ENCODE measurements at regions not wholly inside any gene's neighbourhood (a gene's known extent, or its start where the extent isn't known, plus 50 kb on each side); places are given as distances from the start of the nearest gene placed in this dataset.
"Not testable (repeated sequence)": the region's sequence is repeated elsewhere in the genome, so short reads cannot be mapped to it uniquely, and the experiment has no call there.

DNA sequence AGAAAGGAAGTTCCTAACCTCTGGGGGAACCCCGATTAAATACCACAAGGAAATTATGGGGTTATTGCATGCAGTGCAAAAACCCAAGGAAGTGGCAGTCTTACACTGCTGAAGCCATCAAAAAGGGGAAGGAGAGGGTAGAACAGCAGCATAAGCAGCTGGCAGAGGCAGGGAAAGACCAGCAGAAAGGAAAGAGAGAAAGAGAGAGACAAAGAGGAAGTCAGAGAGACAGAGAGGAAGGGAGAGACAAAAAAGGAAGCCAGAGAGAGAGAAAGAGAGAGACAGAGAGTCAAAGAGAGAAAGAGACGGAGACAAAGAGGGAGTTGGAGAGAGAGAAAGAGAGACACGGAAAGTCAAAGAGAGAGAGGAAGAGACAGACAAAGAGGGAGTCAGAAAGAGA lies 689.1 kb downstream of the TFAP2A start:
- DNase-seq; H3K9me3 ChIP-seq (ENCODE audit: control insufficient read depth, low read depth, low read length); H3K36me3 ChIP-seq (ENCODE audit: control insufficient read depth, insufficient read depth, low read length); H3K4me3 ChIP-seq (ENCODE audit: low read length); H3K27ac ChIP-seq (ENCODE audit: low read length); H3K27me3 ChIP-seq (ENCODE audit: control insufficient read depth, insufficient read depth, low read length); H3K4me1 ChIP-seq (ENCODE audit: control insufficient read depth, insufficient read depth, low read length): not testable (repeated sequence)
- 90% methylated on average over 1 of the region's 3 CpGs for WGBS (ENCODE audit: insufficient coverage, low lambda C conversion rate)

DNA sequence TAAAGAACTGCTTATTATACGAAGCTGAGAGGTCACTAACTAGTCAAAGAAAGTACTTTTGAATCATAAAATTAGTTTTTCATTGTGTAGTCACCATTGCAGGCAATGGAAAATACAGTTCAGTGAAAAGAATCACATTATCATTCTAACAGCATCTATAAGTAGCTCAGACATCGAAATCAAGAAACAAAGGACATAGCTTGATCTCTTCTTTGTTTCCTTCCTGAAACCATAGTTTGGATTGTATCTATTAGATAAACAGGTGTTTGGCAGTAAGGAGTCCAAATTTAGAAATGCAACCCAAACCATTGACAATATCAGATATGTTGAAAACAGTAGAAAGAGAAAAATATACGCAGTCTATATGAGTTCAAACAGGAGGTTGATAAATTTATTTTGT lies 697.3 kb downstream of the TFAP2A start:
- no CpG with 5 or more reads among the region's 3 CpGs for WGBS (ENCODE audit: insufficient coverage, low lambda C conversion rate)
- H3K27me3 ChIP-seq (ENCODE audit: control insufficient read depth, insufficient read depth, low read length) = no peaks in the 10 kb centered on the region
- H3K4me1 ChIP-seq (ENCODE audit: control insufficient read depth, insufficient read depth, low read length) = no peaks in the 10 kb centered on the region
- H3K36me3 ChIP-seq (ENCODE audit: control insufficient read depth, insufficient read depth, low read length) = no peaks in the 10 kb centered on the region
- no peak for DNase-seq
- H3K27ac ChIP-seq (ENCODE audit: low read length) = no peak overlapping the region
- no peak overlapping the region for H3K4me3 ChIP-seq (ENCODE audit: low read length)
- no peaks in the 10 kb centered on the region for H3K9me3 ChIP-seq (ENCODE audit: control insufficient read depth, low read depth, low read length)

DNA sequence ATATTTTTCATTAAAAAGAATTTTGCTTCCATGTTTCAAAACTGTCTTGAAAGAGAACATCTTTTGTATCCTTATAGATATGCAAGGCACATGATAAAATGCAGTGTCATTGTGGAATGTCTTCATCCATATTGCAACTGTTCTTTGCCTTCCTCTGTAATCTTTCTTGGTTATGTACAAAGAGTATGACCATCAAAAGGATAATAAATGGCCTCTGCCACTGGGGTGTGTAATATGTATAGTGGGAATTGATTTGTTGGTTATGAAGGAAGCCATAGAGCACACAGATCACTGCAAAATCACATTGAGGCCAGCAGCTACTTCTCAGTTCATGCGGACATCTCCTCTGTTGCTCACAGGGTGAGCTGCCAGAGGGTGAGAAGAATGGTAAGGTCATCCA lies 703.5 kb downstream of the TFAP2A start:
- H3K36me3 ChIP-seq (ENCODE audit: control insufficient read depth, insufficient read depth, low read length) = no peaks in the 10 kb centered on the region
- no peak overlapping the region for H3K27ac ChIP-seq (ENCODE audit: low read length)
- no peaks in the 10 kb centered on the region for H3K9me3 ChIP-seq (ENCODE audit: control insufficient read depth, low read depth, low read length)
- DNase-seq = no peak
- no CpG with 5 or more reads among the region's 1 CpG for WGBS (ENCODE audit: insufficient coverage, low lambda C conversion rate)
- no peaks in the 10 kb centered on the region for H3K4me1 ChIP-seq (ENCODE audit: control insufficient read depth, insufficient read depth, low read length)
- H3K4me3 ChIP-seq (ENCODE audit: low read length) = no peak overlapping the region
- no peaks in the 10 kb centered on the region for H3K27me3 ChIP-seq (ENCODE audit: control insufficient read depth, insufficient read depth, low read length)

- H3K4me3 ChIP-seq (ENCODE audit: low read length) = no peak overlapping the region
- no peaks in the 10 kb centered on the region for H3K4me1 ChIP-seq (ENCODE audit: control insufficient read depth, insufficient read depth, low read length)
- no peaks in the 10 kb centered on the region for H3K36me3 ChIP-seq (ENCODE audit: control insufficient read depth, insufficient read depth, low read length)
- no peak overlapping the region for H3K27ac ChIP-seq (ENCODE audit: low read length)
- no peaks in the 10 kb centered on the region for H3K27me3 ChIP-seq (ENCODE audit: control insufficient read depth, insufficient read depth, low read length)
- DNase-seq = no peak
- H3K9me3 ChIP-seq (ENCODE audit: control insufficient read depth, low read depth, low read length) = no peaks in the 10 kb centered on the region
- 74% methylated on average over 2 of the region's 2 CpGs for WGBS (ENCODE audit: insufficient coverage, low lambda C conversion rate)
Observed at GRCh38 chr6:9710574-9710973, 704.3 kb downstream of the TFAP2A start.

DNA sequence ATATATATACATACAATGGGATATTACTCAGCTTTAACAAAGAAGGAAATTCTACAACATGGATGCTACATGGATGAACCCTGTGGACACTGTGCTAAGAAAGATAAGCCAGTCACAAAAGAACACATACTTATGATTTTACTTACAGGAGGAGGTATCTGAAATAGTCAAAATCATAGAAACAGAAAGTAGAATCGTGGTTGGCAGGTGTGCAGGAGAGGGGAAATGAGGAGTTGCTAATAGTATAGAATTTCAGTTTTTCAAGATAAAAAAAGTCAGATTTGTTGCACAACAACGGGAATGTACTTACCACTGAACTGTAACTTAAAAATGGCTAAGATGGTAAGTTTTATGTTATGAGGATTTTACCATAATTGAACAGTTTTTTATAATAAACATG lies 706.3 kb downstream of the TFAP2A start:
- no peaks in the 10 kb centered on the region for H3K36me3 ChIP-seq (ENCODE audit: control insufficient read depth, insufficient read depth, low read length)
- H3K9me3 ChIP-seq (ENCODE audit: control insufficient read depth, low read depth, low read length) = no peaks in the 10 kb centered on the region
- H3K4me3 ChIP-seq (ENCODE audit: low read length) = no peak overlapping the region
- WGBS (ENCODE audit: insufficient coverage, low lambda C conversion rate) = 92% methylated on average over 2 of the region's 2 CpGs
- H3K27ac ChIP-seq (ENCODE audit: low read length) = no peak overlapping the region
- H3K4me1 ChIP-seq (ENCODE audit: control insufficient read depth, insufficient read depth, low read length) = no peaks in the 10 kb centered on the region
- no peaks in the 10 kb centered on the region for H3K27me3 ChIP-seq (ENCODE audit: control insufficient read depth, insufficient read depth, low read length)
- no peak for DNase-seq

- H3K9me3 ChIP-seq (ENCODE audit: control insufficient read depth, low read depth, low read length) = no peaks in the 10 kb centered on the region
- no peaks in the 10 kb centered on the region for H3K36me3 ChIP-seq (ENCODE audit: control insufficient read depth, insufficient read depth, low read length)
- no peak overlapping the region for H3K4me3 ChIP-seq (ENCODE audit: low read length)
- H3K4me1 ChIP-seq (ENCODE audit: control insufficient read depth, insufficient read depth, low read length) = no peaks in the 10 kb centered on the region
- H3K27me3 ChIP-seq (ENCODE audit: control insufficient read depth, insufficient read depth, low read length) = no peaks in the 10 kb centered on the region
- no peak for DNase-seq
- no peak overlapping the region for H3K27ac ChIP-seq (ENCODE audit: low read length)
- 80% methylated on average over 1 of the region's 2 CpGs for WGBS (ENCODE audit: insufficient coverage, low lambda C conversion rate)
Observed at GRCh38 chr6:9704989-9705388, 709.9 kb downstream of the TFAP2A start.

GRCh38 chr6:9702914-9703313 lies 712.0 kb downstream of the TFAP2A start:
- Histone ChIP-seq H3K4me3 (ENCODE audit: low read length) (no peak overlapping the region), H3K27me3 (ENCODE audit: control insufficient read depth, insufficient read depth, low read length) (no peaks in the 10 kb centered on the region), H3K4me1 (ENCODE audit: control insufficient read depth, insufficient read depth, low read length) (no peaks in the 10 kb centered on the region), H3K36me3 (ENCODE audit: control insufficient read depth, insufficient read depth, low read length) (no peaks in the 10 kb centered on the region), H3K27ac (ENCODE audit: low read length) (no peak overlapping the region), H3K9me3 (ENCODE audit: control insufficient read depth, low read depth, low read length) (no peaks in the 10 kb centered on the region)
- WGBS (ENCODE audit: insufficient coverage, low lambda C conversion rate) = 63% methylated on average over 1 of the region's 1 CpG
- DNase-seq = no peak

GRCh38 chr6:9699888-9700287 lies 715.0 kb downstream of the TFAP2A start:
- Histone ChIP-seq H3K27ac (ENCODE audit: low read length) (no peak overlapping the region), H3K36me3 (ENCODE audit: control insufficient read depth, insufficient read depth, low read length) (no peaks in the 10 kb centered on the region), H3K4me3 (ENCODE audit: low read length) (no peak overlapping the region), H3K9me3 (ENCODE audit: control insufficient read depth, low read depth, low read length) (no peaks in the 10 kb centered on the region), H3K27me3 (ENCODE audit: control insufficient read depth, insufficient read depth, low read length) (no peaks in the 10 kb centered on the region), H3K4me1 (ENCODE audit: control insufficient read depth, insufficient read depth, low read length) (no peaks in the 10 kb centered on the region)
- DNase-seq = no peak
- 17% methylated on average over 1 of the region's 5 CpGs for WGBS (ENCODE audit: insufficient coverage, low lambda C conversion rate)

- no peak overlapping the region for H3K4me3 ChIP-seq (ENCODE audit: low read length)
- no peaks in the 10 kb centered on the region for H3K36me3 ChIP-seq (ENCODE audit: control insufficient read depth, insufficient read depth, low read length)
- 17% methylated on average over 2 of the region's 7 CpGs for WGBS (ENCODE audit: insufficient coverage, low lambda C conversion rate)
- H3K9me3 ChIP-seq (ENCODE audit: control insufficient read depth, low read depth, low read length) = no peaks in the 10 kb centered on the region
- H3K4me1 ChIP-seq (ENCODE audit: control insufficient read depth, insufficient read depth, low read length) = no peaks in the 10 kb centered on the region
- no peaks in the 10 kb centered on the region for H3K27me3 ChIP-seq (ENCODE audit: control insufficient read depth, insufficient read depth, low read length)
- no peak for DNase-seq
- H3K27ac ChIP-seq (ENCODE audit: low read length) = no peak overlapping the region
Observed at GRCh38 chr6:9697263-9697931, 717.5 kb downstream of the TFAP2A start.

DNA sequence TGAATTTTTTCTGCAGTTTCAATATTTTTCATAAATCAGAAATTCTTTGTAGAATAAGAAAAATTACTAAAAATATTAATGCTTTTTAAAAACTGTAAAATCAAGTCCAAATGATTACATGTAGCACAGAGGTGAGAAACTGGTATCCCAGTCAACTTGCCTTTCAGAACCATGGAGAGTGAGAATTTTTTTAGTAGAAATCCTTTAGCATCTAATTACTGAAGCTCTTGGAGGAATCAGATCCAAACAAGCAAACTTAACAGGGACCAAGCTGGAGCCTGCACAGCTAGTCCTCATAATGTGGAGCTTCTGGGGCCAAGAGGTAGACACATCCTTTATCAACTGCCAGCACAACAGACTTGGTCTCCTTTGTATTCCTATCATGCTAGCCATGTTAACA lies 724.5 kb downstream of the TFAP2A start:
- Histone ChIP-seq H3K27me3 (ENCODE audit: control insufficient read depth, insufficient read depth, low read length) (no peaks in the 10 kb centered on the region), H3K36me3 (ENCODE audit: control insufficient read depth, insufficient read depth, low read length) (no peaks in the 10 kb centered on the region), H3K4me3 (ENCODE audit: low read length) (no peak overlapping the region), H3K27ac (ENCODE audit: low read length) (no peak overlapping the region), H3K4me1 (ENCODE audit: control insufficient read depth, insufficient read depth, low read length) (no peaks in the 10 kb centered on the region), H3K9me3 (ENCODE audit: control insufficient read depth, low read depth, low read length) (no peaks in the 10 kb centered on the region)
- no peak for DNase-seq

DNA sequence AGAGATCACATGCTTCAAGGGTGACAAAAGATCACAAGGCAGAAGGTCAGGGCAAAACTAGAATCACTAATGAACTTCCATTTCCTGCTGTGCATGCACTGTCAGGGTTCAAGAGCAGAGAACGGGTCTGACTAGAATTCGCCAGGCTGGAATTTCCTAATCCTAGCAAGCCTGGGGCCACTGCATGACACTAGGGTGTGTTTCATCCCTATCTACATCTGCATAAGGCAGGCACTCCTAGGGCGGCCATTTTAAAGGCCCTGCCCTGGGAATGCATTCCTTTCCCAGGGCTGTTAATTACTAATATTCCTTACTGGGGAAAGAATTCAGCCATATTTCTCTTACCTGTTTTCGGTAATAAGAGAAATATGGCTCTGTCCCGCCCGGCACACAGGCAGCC lies 734.1 kb downstream of the TFAP2A start:
- not testable (repeated sequence) for H3K4me3 ChIP-seq (ENCODE audit: low read length); DNase-seq; H3K27me3 ChIP-seq (ENCODE audit: control insufficient read depth, insufficient read depth, low read length); H3K36me3 ChIP-seq (ENCODE audit: control insufficient read depth, insufficient read depth, low read length); H3K9me3 ChIP-seq (ENCODE audit: control insufficient read depth, low read depth, low read length); H3K27ac ChIP-seq (ENCODE audit: low read length); H3K4me1 ChIP-seq (ENCODE audit: control insufficient read depth, insufficient read depth, low read length)
- 100% methylated on average over 1 of the region's 6 CpGs for WGBS (ENCODE audit: insufficient coverage, low lambda C conversion rate)
